ENCODE measurements at regions not wholly inside any gene's neighbourhood (a gene's known extent, or its start where the extent isn't known, plus 50 kb on each side); places are given as distances from the start of the nearest gene placed in this dataset.

DNA sequence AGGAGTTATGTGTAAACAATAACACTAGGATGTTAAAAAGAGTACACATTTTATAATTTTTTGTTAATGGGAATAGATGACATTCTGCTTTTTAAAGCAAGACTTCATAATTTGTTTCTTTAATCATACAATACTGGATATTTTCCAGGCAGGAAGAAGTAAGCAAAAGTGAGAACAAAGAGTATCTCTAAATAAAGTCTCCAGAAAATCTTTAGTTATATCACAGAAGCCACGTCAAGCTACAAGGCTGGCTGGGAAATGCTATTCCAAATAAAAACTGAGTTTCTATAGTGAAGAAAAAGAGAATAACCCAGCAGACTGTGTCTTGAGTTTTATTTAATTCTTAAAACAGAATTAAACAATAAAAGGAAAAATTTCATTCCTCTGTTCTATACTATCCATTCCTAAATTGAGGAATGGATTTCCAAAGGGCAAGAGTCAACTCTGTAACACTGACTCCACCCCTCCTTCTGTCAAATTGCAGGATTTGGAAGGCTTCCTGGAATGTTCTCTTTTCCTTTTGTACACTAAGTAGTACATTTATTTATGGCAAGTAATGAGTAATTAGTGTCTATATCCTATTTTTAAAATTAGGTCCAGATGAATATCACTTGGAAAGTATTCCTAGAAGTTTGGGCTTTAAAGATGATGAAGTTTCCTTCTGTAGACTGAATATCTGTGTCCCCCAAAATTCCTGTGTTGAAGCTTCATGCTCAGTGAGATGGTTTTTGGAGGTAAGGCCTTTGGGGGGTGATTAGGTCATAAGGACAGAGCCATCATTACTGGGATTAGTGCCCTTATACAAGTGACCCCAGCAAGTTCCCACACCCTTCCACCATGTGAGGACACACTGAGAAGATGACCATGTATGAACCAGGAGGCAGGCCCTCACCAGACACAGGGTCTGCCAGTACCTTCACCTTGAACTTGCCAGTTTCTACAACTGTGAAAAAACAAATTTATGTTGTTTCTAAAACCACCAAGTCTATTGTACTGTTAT lies 290.9 kb downstream of the CRPPA start:
- H3K4me3 ChIP-seq (ENCODE audit: low read depth, low read length) = no peak overlapping the region
- no peak for DNase-seq (ENCODE audit: low read depth)
- TF ChIP-seq, protein P1, sequence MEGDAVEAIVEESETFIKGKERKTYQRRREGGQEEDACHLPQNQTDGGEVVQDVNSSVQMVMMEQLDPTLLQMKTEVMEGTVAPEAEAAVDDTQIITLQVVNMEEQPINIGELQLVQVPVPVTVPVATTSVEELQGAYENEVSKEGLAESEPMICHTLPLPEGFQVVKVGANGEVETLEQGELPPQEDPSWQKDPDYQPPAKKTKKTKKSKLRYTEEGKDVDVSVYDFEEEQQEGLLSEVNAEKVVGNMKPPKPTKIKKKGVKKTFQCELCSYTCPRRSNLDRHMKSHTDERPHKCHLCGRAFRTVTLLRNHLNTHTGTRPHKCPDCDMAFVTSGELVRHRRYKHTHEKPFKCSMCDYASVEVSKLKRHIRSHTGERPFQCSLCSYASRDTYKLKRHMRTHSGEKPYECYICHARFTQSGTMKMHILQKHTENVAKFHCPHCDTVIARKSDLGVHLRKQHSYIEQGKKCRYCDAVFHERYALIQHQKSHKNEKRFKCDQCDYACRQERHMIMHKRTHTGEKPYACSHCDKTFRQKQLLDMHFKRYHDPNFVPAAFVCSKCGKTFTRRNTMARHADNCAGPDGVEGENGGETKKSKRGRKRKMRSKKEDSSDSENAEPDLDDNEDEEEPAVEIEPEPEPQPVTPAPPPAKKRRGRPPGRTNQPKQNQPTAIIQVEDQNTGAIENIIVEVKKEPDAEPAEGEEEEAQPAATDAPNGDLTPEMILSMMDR (IDR thresholded peaks at IDR 0.05; ENCODE audit: insufficient read depth, low read depth, low read length) = no peak

DNA sequence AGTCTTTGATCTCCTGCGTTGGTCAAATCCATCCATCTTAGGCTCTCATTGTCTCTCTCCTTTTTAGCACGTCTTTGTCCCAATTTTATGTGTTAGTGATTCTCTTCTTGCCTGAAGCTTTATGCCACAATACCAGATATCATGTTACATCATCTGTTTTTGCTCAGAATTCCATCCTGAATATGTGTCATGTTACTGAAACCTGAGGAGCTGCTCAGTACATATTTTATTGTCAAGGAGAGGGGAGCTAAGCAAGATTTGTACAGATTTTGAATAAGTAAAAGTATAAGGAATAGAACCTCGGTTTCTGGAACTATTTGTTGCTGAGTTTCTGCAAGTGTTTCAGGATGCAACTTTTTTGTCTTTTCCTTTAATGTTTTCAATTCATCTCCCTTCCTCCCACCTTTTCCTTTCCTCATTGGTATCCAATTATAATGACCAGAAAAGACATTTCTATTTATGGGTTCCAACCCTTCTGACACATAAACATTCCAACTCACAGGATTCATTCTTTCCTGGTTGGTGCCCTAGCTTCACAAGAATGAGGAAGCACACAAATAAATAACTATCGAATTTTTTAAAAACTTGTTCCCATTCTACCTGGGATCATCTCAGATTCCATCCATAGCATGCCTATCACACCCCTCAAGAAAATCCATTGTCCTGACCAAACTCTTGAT lies 291.8 kb downstream of the CRPPA start:
- TF ChIP-seq, protein P1 (IDR thresholded peaks at IDR 0.05; ENCODE audit: insufficient read depth, low read depth, low read length) = no peak
- H3K4me3 ChIP-seq (ENCODE audit: low read depth, low read length) = no peak overlapping the region
- peak; percentile 71 for DNase-seq (ENCODE audit: low read depth)

DNA sequence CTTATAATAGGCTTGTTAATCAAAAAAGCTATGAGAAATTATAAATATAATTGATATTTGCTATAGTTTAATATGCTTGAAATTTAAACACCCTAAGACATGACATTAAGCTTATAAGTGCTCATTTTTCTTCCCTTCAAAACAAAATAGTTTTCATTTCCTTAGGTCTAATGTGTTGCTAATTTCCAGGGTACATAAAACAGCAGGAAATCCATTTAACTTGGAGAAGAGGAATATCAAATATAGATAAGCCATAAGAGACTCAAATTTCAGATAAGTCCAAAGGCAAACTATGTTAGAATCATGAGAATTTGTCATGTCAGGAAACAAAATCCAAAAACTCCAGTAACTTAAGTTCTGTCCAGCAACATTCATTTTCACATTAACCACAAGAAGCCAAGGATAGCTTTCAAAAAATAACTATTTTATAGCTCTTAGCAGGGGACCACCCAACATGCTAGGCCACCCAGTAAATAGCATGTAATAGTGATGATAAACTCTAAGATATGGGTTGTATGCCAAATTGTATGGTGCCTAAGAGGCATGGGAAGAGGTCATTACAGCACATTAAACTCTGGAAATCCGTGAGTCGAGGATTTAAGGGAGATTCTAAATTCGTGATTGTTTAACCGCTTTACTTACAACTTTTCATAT lies 298.1 kb downstream of the CRPPA start:
- TF ChIP-seq, protein P1 (IDR thresholded peaks at IDR 0.05; ENCODE audit: insufficient read depth, low read depth, low read length) = no peak
- DNase-seq (ENCODE audit: low read depth) = no peak
- no peak overlapping the region for H3K4me3 ChIP-seq (ENCODE audit: low read depth, low read length)

GRCh38 chr7:16121876-16122390 lies 299.4 kb downstream of the CRPPA start:
- no peak overlapping the region for H3K4me3 ChIP-seq (ENCODE audit: low read depth, low read length)
- TF ChIP-seq, protein P1 (IDR thresholded peaks at IDR 0.05; ENCODE audit: insufficient read depth, low read depth, low read length) = no peak
- DNase-seq (ENCODE audit: low read depth) = no peak

GRCh38 chr7:16115374-16115773 lies 306.0 kb downstream of the CRPPA start:
- DNase-seq (ENCODE audit: low read depth) = no peak
- TF ChIP-seq, protein P1 (IDR thresholded peaks at IDR 0.05; ENCODE audit: insufficient read depth, low read depth, low read length) = no peak
- no peak overlapping the region for H3K4me3 ChIP-seq (ENCODE audit: low read depth, low read length)

DNA sequence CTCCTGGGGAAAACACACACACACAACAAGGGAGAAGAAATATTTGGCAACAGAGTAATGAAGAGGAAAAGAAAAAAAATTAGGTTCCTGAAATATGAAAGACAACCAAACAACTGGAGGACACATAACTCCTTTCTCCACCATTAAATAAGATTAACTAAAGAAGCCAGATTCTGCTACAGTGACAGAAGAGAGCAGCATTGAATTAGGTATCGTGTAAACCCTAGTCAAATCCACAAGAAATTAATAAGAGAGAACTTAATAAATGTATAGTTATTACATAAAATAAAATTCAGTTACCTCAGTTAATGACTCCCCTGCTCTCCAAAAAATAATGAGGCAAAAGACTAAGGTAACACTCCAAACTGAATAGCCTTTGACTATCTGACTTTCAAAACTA lies 306.7 kb downstream of the CRPPA start:
- no peak overlapping the region for H3K4me3 ChIP-seq (ENCODE audit: low read depth, low read length)
- peak; percentile 48 for DNase-seq (ENCODE audit: low read depth)
- TF ChIP-seq, protein P1 (IDR thresholded peaks at IDR 0.05; ENCODE audit: insufficient read depth, low read depth, low read length) = peak; percentile 44

Measured in fibroblast of villous mesenchyme (primary cell).